HG03066 (cell line): ENCODE measurements at regions not wholly inside any gene's neighbourhood (a gene's known extent, or its start where the extent isn't known, plus 50 kb on each side); places are given as distances from the start of the nearest gene placed in this dataset.
"Not testable (repeated sequence)": the region's sequence is repeated elsewhere in the genome, so short reads cannot be mapped to it uniquely, and the experiment has no call there.

Experiments used
- ATAC-seq: cut with Tn5 transposase; IDR thresholded peaks from one replicate; pipeline ENCODE4 v1.9.1; 2021; ENCODE audit warnings: low read depth; ENCODE audit not compliant: unreplicated experiment

- not testable (repeated sequence) for ATAC-seq
Measured at GRCh38 chr2:91520972-91521535, 2829.6 kb downstream of the RPIA start.

GRCh38 chr2:91521944-91522343, 2830.5 kb downstream of the RPIA start:
- not testable (repeated sequence) for ATAC-seq

- ATAC-seq, result not testable (repeated sequence)
Measured at GRCh38 chr2:91522877-91523276, 2831.4 kb downstream of the RPIA start.

GRCh38 chr2:91523751-91524150, 2832.3 kb downstream of the RPIA start:
- ATAC-seq, result not testable (repeated sequence)

GRCh38 chr2:91525587-91525986, 2834.1 kb downstream of the RPIA start:
- ATAC-seq, result not testable (repeated sequence)

GRCh38 chr2:91526083-91526482, 2834.6 kb downstream of the RPIA start:
- ATAC-seq, result not testable (repeated sequence)

- ATAC-seq, result not testable (repeated sequence)
Measured at GRCh38 chr2:91527056-91527455, 2835.6 kb downstream of the RPIA start.

GRCh38 chr2:91527491-91528031, 2836.1 kb downstream of the RPIA start:
- ATAC-seq, result not testable (repeated sequence)

GRCh38 chr2:91528361-91528760, 2836.9 kb downstream of the RPIA start:
- not testable (repeated sequence) for ATAC-seq

GRCh38 chr2:91536109-91536508, 2844.6 kb downstream of the RPIA start:
- ATAC-seq, result not testable (repeated sequence)

- ATAC-seq, result not testable (repeated sequence)
Measured at GRCh38 chr2:91536549-91537263, 2845.2 kb downstream of the RPIA start.

GRCh38 chr2:91549316-91549715, 2857.8 kb downstream of the RPIA start:
- ATAC-seq, result not testable (repeated sequence)

- not testable (repeated sequence) for ATAC-seq
Measured at GRCh38 chr2:91558234-91558633, 2866.8 kb downstream of the RPIA start.

GRCh38 chr2:91559269-91559668, 2867.8 kb downstream of the RPIA start:
- ATAC-seq, result not testable (repeated sequence)

GRCh38 chr2:91559886-91560614, 2868.6 kb downstream of the RPIA start:
- ATAC-seq, result not testable (repeated sequence)

- ATAC-seq, result not testable (repeated sequence)
Measured at GRCh38 chr2:91562184-91562583, 2870.7 kb downstream of the RPIA start.

- not testable (repeated sequence) for ATAC-seq
Measured at GRCh38 chr2:91564700-91565099, 2873.2 kb downstream of the RPIA start.

- not testable (repeated sequence) for ATAC-seq
Measured at GRCh38 chr2:91565689-91566430, 2874.4 kb downstream of the RPIA start.

- not testable (repeated sequence) for ATAC-seq
Measured at GRCh38 chr2:91566611-91567010, 2875.1 kb downstream of the RPIA start.
